K562 (cell line): ENCODE measurements at regions not wholly inside any gene's neighbourhood (a gene's known extent, or its start where the extent isn't known, plus 50 kb on each side); places are given as distances from the start of the nearest gene placed in this dataset.

Source experiments
- ATAC-seq: fragments of 200-7000 bp; cut with Tn5 transposase; 3 replicates; pipeline ENCODE4 v1.9.1; 2020; ENCODE audit warnings: moderate library complexity
- BruUV-seq: library from RNA; stranded (reverse); fragments of 400-500 nt; replicated peaks from 2 replicates; lab custom pipeline; 2021; lab: Mats Ljungman, UMichigan
- CTCF ChIA-PET: fragments of 300-600 bp; formaldehyde crosslinking; extraction: SDS; loops from one replicate; lab custom pipeline; 2021; ENCODE audit warnings: low intra/inter-chr PET ratio; lab: Yijun Ruan, JAX
- POLR2A ChIA-PET: fragments of 300-600, 350-650 bp; sonication (Branson Sonifier 250); formaldehyde crosslinking; extraction: SDS; loops from one replicate; lab custom pipeline; 2021; ENCODE audit warnings: antibody characterized with exemption, inconsistent platforms; lab: Yijun Ruan, JAX
- DNase-seq, 4 experiments: peaks; one replicate each; pipeline versions ENCODE4 v3.0.0 to v3.0.0-alpha.2; 2011 to 2018; ENCODE audit warnings: low spot score in 3 of 4, mixed read lengths in 3 of 4; ENCODE audit errors: extremely low read depth in 1 of 4
- FAIRE-seq: peaks from 2 replicates; lab custom pipeline; 2011; peaks lifted over from hg19 to GRCh38; lab: Jason Lieb, UNC
- H2AFZ ChIP-seq: 2 replicates; pipeline ENCODE4 v1.6.0; 2011; ENCODE audit warnings: low read depth, low read length, control low read depth, inconsistent platforms
- H3K27ac ChIP-seq: fragments of 200-600 bp; 3 replicates; pipeline ENCODE4 v1.8.0; 2011; ENCODE audit warnings: low read depth, mild to moderate bottlenecking, control low read depth, inconsistent platforms, low read length, moderate library complexity, mixed read lengths; ENCODE audit errors: extremely low read depth
- H3K27me3 ChIP-seq, 2 experiments: fragments of 300-600 bp in 1 of 2; 2 replicates in 1 of 2; 3 replicates in 1 of 2; pipeline versions ENCODE4 v1.6.0 to v1.8.0; 2011; ENCODE audit warnings: inconsistent platforms in 2 of 2, low read length in 2 of 2, mild to moderate bottlenecking in 1 of 2, mixed read lengths in 1 of 2, moderate library complexity in 1 of 2; ENCODE audit not compliant: control insufficient read depth in 2 of 2, insufficient read depth in 2 of 2
- H3K36me3 ChIP-seq: fragments of 300-600 bp; 3 replicates; pipeline ENCODE4 v1.8.0; 2011; ENCODE audit warnings: mild to moderate bottlenecking, low read length, inconsistent platforms; ENCODE audit not compliant: control insufficient read depth, insufficient read depth
- H3K4me1 ChIP-seq, 2 experiments: fragments of 200-600 bp in 1 of 2; replicated peaks in 1 of 2; 2 replicates in 1 of 2; 3 replicates in 1 of 2; pipeline versions ENCODE4 v1.5.1 to v1.8.0; 2011; ENCODE audit warnings: inconsistent platforms in 2 of 2, low read length in 2 of 2, mild to moderate bottlenecking in 1 of 2, mixed read lengths in 1 of 2, moderate library complexity in 1 of 2; ENCODE audit not compliant: control insufficient read depth in 2 of 2, insufficient read depth in 2 of 2
- H3K4me2 ChIP-seq: 2 replicates; pipeline ENCODE4 v1.6.1; 2011; ENCODE audit warnings: low read length, control low read depth, inconsistent platforms, mixed read lengths; ENCODE audit not compliant: insufficient read depth
- H3K4me3 ChIP-seq: fragments of 200-600 bp; sonication (generic), shearing (Covaris generic); 2 replicates; pipeline ENCODE4 v1.5.1; 2016; ENCODE audit warnings: control low read depth, inconsistent platforms
- H3K79me2 ChIP-seq: fragments of 200-600 bp; 3 replicates; pipeline ENCODE4 v1.8.0; 2011; ENCODE audit warnings: low read length, inconsistent platforms; ENCODE audit not compliant: control insufficient read depth, insufficient read depth
- H3K9ac ChIP-seq, 2 experiments: 2 replicates each; pipeline versions ENCODE4 v1.6.0 to v1.6.1; 2011; ENCODE audit warnings: low read depth in 2 of 2, low read length in 2 of 2, control low read depth in 1 of 2, inconsistent platforms in 1 of 2, mild to moderate bottlenecking in 1 of 2, mixed read lengths in 1 of 2; ENCODE audit not compliant: insufficient read depth in 1 of 2
- H3K9me1 ChIP-seq: one replicate; pipeline ENCODE4 v1.6.0; 2011; ENCODE audit warnings: inconsistent platforms, mild to moderate bottlenecking, low read length, moderate library complexity; ENCODE audit not compliant: control insufficient read depth, insufficient read depth
- H3K9me3 ChIP-seq: replicated peaks from 2 replicates; pipeline ENCODE4 v1.5.1; 2011; ENCODE audit warnings: low read depth, low read length, inconsistent platforms; ENCODE audit not compliant: control insufficient read depth, insufficient read depth
- H4K20me1 ChIP-seq: replicated peaks from 2 replicates; pipeline ENCODE4 v1.6.1; 2011; ENCODE audit warnings: low read length, inconsistent platforms, mixed read lengths; ENCODE audit not compliant: control insufficient read depth, insufficient read depth
- CCAR2 ChIP-seq: fragments of 200-400 bp; formaldehyde crosslinking; IDR thresholded peaks from 2 replicates; pipeline ENCODE4 v1.6.1; 2017; ENCODE audit warnings: mild to moderate bottlenecking, low read depth, low read length
- CHD4 ChIP-seq: fragments of 200-600 bp; sonication (generic); IDR thresholded peaks from 3 replicates; pipeline ENCODE4 v1.6.1; 2012; ENCODE audit warnings: low read depth, mild to moderate bottlenecking, mixed read lengths, low read length, inconsistent platforms; ENCODE audit not compliant: insufficient read depth, insufficient replicate concordance, poor library complexity, severe bottlenecking
- ERF ChIP-seq: fragments of 450-650 bp; formaldehyde crosslinking; IDR thresholded peaks from 2 replicates; pipeline ENCODE4 v1.4.0; 2020; ENCODE audit warnings: mild to moderate bottlenecking, mixed read lengths
- ESRRB ChIP-seq: fragments of 250-450 bp; sonication (Bioruptor Pico); IDR thresholded peaks from 2 replicates; pipeline ENCODE4 v1.5.0; 2020; ENCODE audit warnings: mild to moderate bottlenecking, moderate library complexity, borderline replicate concordance
- FOXA3 ChIP-seq, 2 experiments: fragments of 450-650 bp in 1 of 2; sonication (generic) in 1 of 2; formaldehyde crosslinking; IDR thresholded peaks in 1 of 2; conservative IDR thresholded peaks in 1 of 2; 2 replicates each; pipeline versions ENCODE4 v1.4.0 to v1.8.0; 2020 to 2022; ENCODE audit warnings: mild to moderate bottlenecking in 2 of 2, missing genetic modification reagents in 1 of 2
- KAT8 ChIP-seq: fragments of 450-650 bp; IDR thresholded peaks from 2 replicates; pipeline ENCODE4 v1.6.1; 2016; ENCODE audit warnings: low read depth, mild to moderate bottlenecking
- MED1 ChIP-seq: sonication (generic); formaldehyde crosslinking; IDR thresholded peaks from 2 replicates; pipeline ENCODE4 v1.8.1; 2023; ENCODE audit warnings: missing genetic modification reagents, borderline replicate concordance
- PHF8 ChIP-seq: fragments of 200-600 bp; sonication (generic); IDR thresholded peaks from 2 replicates; pipeline ENCODE4 v1.6.1; 2012; ENCODE audit warnings: mixed run types, mild to moderate bottlenecking, inconsistent platforms, low read length, moderate library complexity, borderline replicate concordance
- SPI1 ChIP-seq: IDR thresholded peaks from 2 replicates; pipeline ENCODE4 v1.6.1; 2011; ENCODE audit warnings: low read depth, low read length, control low read depth, borderline replicate concordance
- TFAM ChIP-seq: fragments of 250-450 bp; sonication (Bioruptor Pico); conservative IDR thresholded peaks from 2 replicates; pipeline ENCODE4 v1.5.0; 2021; ENCODE audit warnings: mild to moderate bottlenecking, moderate library complexity
- TSC22D4 ChIP-seq: fragments of 450-650 bp; IDR thresholded peaks from 2 replicates; pipeline ENCODE4 v1.6.1; 2016; ENCODE audit warnings: missing genetic modification characterization, missing biosample characterization, control low read depth
- ZNF124 ChIP-seq: sonication (generic); formaldehyde crosslinking; IDR thresholded peaks from 2 replicates; pipeline ENCODE4 v1.8.1; 2022; ENCODE audit warnings: missing genetic modification reagents
- ZNF253 ChIP-seq: fragments of 250-450 bp; sonication (Bioruptor Pico); conservative IDR thresholded peaks from 2 replicates; pipeline ENCODE4 v1.6.1; 2021; ENCODE audit warnings: mild to moderate bottlenecking
- ZNF384 ChIP-seq: IDR thresholded peaks from 2 replicates; pipeline ENCODE4 v1.6.1; 2012; ENCODE audit warnings: low read depth, low read length, improper control_type of control experiment
- WGBS: fragments of 100-300 bp; shearing (Covaris generic); methylation state at CpG from one replicate; pipeline ENCODE4 v1.1.6; 2016; ENCODE audit warnings: low coverage, mixed read lengths; ENCODE audit not compliant: insufficient coverage; ENCODE audit errors: missing lambda C conversion rate; 5-methylcytosine and 5-hydroxymethylcytosine counted together
- in situ Hi-C: fragments of 300-500 bp; cut with MboI; formaldehyde crosslinking; loops from 4 replicates; pipeline ENCODE4 v1.15.0; 2018; ENCODE audit warnings: inconsistent platforms, mixed read lengths
- intact Hi-C: fragments of 100-400 bp; cut with micrococcal nuclease; formaldehyde crosslinking; loops from 2 replicates; pipeline ENCODE4 v1.14.2; 2022
- TF ChIP-seq, protein P1 (sequence below): fragments of 250-450 bp; sonication (Bioruptor Pico); IDR thresholded peaks from 2 replicates; pipeline ENCODE4 v1.5.0; 2021

DNA sequence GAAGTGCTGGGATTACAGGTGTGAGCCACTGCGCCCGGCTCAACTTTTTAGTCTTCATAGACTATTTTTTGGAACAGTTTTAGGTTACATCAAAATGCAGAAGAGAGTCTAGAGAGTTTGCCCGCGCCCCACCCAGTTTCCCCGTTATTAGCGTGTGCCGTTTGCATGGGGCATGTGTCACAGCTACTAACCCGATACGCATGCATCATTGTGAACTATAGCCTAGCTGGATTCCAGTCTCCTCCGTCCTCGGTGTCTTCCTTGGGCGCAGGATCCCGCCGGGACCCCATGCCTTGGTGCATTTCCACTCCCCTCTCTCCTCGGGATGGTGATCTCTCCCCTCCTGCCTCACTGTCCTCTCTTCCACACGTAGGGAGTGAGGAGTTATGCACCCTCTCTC is 85.5 kb upstream of the ADRA2C start:
- H3K27ac ChIP-seq: no peak overlapping the region
- no TSS peak for BruUV-seq
- ChIA-PET CTCF (no interaction called here), POLR2A (no interaction called here)
- H4K20me1 ChIP-seq: peaks cover 6% of the 10 kb centered on the region; the same call in 1 of the 2 replicates
- H2AFZ ChIP-seq: no peak overlapping the region
- DNase-seq: no peak
- no peak overlapping the region for H3K4me3 ChIP-seq
- H3K9me1 ChIP-seq: peaks cover 5% of the 10 kb centered on the region
- no peaks in the 10 kb centered on the region for H3K79me2 ChIP-seq
- no peaks in the 10 kb centered on the region; a peak in 1 of 5 replicates for H3K4me1 ChIP-seq
- H3K27me3 ChIP-seq: peaks cover 28 to 89% of the 10 kb centered on the region in 2 experiments; a peak in 4 of 5 replicates
- intact Hi-C loops (no loop called here), in situ Hi-C loops (no loop called here)
- no peak overlapping the region for H3K4me2 ChIP-seq
- no peak for FAIRE-seq
- no peaks in the 10 kb centered on the region for H3K9me3 ChIP-seq
- WGBS: under 1% methylated on average over 15 of the region's 16 CpGs
- no peak for TF ChIP-seq ZNF253 (CRISPR knock-in tag)
- TF ChIP-seq ZNF384: no peak
- TF ChIP-seq CHD4: no peak
- no peak for ATAC-seq
- no peaks in the 10 kb centered on the region for H3K36me3 ChIP-seq
- H3K9ac ChIP-seq: no peak overlapping the region

DNA sequence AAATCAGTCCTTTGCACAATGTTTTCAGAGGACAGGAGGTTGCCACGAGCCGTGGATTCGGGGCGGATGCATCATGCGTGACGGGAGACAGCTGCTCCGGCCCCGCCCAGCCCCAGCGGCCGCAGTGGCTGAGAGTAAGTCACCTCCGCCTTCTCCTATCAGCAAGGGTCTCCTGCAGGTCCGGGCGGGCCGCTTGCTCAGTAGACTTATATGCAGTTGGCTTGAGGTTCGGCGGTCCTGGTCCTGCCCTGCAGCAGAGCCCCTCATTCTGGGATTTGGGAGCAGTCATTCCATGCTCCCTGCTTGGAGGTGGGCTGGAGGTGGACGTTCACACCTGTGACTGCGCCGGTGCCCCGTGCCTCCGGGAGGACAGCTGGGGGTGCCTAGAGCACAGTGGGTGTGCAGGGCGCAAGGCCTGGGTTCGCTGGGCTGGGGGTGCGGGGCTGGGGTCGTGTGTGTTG is 86.3 kb upstream of the ADRA2C start:
- DNase-seq: no peak
- ChIA-PET CTCF (no interaction called here), POLR2A (no interaction called here)
- ATAC-seq: 0 out of 3 replicates have a peak, but pooled peaks have one; percentile 28
- no peak overlapping the region for H3K9ac ChIP-seq
- no peak for FAIRE-seq
- TF ChIP-seq ZNF124 (CRISPR knock-in tag) (no peak), ERF (CRISPR knock-in tag) (no peak), ESRRB (CRISPR knock-in tag) (no peak), FOXA3 (CRISPR knock-in tag; conservative IDR thresholded peaks at IDR 0.05 in 1 of 2, IDR thresholded peaks at IDR 0.05 in 1 of 2) (no peak), CCAR2 (no peak), TSC22D4 (no peak), PHF8 (no peak), SPI1 (no peak), KAT8 (no peak), MED1 (CRISPR knock-in tag) (no peak), TFAM (CRISPR knock-in tag) (no peak)
- TF ChIP-seq, protein P1, sequence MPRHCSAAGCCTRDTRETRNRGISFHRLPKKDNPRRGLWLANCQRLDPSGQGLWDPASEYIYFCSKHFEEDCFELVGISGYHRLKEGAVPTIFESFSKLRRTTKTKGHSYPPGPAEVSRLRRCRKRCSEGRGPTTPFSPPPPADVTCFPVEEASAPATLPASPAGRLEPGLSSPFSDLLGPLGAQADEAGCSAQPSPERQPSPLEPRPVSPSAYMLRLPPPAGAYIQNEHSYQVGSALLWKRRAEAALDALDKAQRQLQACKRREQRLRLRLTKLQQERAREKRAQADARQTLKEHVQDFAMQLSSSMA: no peak
- no peaks in the 10 kb centered on the region for H3K79me2 ChIP-seq
- no peaks in the 10 kb centered on the region for H3K9me3 ChIP-seq
- no peaks in the 10 kb centered on the region for H3K9me1 ChIP-seq
- intact Hi-C loops: no loop called here
- WGBS: 2% methylated on average over 24 of the region's 25 CpGs
- no peak overlapping the region for H3K27ac ChIP-seq
- no peak overlapping the region for H2AFZ ChIP-seq
- peaks cover 23 to 88% of the 10 kb centered on the region in 2 experiments; a peak in 4 of 5 replicates for H3K27me3 ChIP-seq
- BruUV-seq: no TSS peak
- H3K36me3 ChIP-seq: no peaks in the 10 kb centered on the region
- H3K4me1 ChIP-seq: peaks cover 0 to 4% of the 10 kb centered on the region in 2 experiments; a peak in 1 of 5 replicates
- no peak overlapping the region for H3K4me3 ChIP-seq
- in situ Hi-C loops: no loop called here
- H3K4me2 ChIP-seq: no peak overlapping the region
- peaks cover 11% of the 10 kb centered on the region; the same call in 1 of the 2 replicates for H4K20me1 ChIP-seq
